Astrocyte of the cerebellum (primary cell): ENCODE measurements at regions not wholly inside any gene's neighbourhood (a gene's known extent, or its start where the extent isn't known, plus 50 kb on each side); places are given as distances from the start of the nearest gene placed in this dataset.

Source experiments
- DNase-seq: peaks from one replicate; pipeline ENCODE4 v3.0.0-alpha.2; 2011; ENCODE audit warnings: low read depth
- H3K4me3 ChIP-seq: 2 replicates; pipeline ENCODE4 v1.5.1; 2011; ENCODE audit warnings: mild to moderate bottlenecking, low read depth, low read length, moderate library complexity
- CTCF ChIP-seq: IDR thresholded peaks from 2 replicates; pipeline ENCODE4 v1.5.1; 2012; ENCODE audit warnings: low read length, low read depth, moderate library complexity, mild to moderate bottlenecking; ENCODE audit errors: missing control alignments
- in situ Hi-C: cut with HindIII; loops from 2 replicates; pipeline ENCODE4 v1.10.0; 2017; ENCODE audit warnings: low sequenced_read_pairs

- H3K4me3 ChIP-seq, result no peak overlapping the region
- no peak for TF ChIP-seq CTCF
- in situ Hi-C loops, result loop anchor here (5.0 kb wide), 3 partner anchors 43 to 138 kb away; no protein-coding TSS in a partner anchor
- no peak for DNase-seq
These were observed 91.1 kb downstream of the IRF8 start for GRCh38 chr16:85989863-85990643.

- DNase-seq, result no peak
- H3K4me3 ChIP-seq, result no peak overlapping the region
- in situ Hi-C loops, result loop anchor here (5.0 kb wide), 3 partner anchors 44 to 139 kb away; no protein-coding TSS in a partner anchor
- no peak for TF ChIP-seq CTCF
These were observed 91.9 kb downstream of the IRF8 start for GRCh38 chr16:85990861-85991301.

GRCh38 chr16:85991425-85991824, 92.5 kb downstream of the IRF8 start:
- TF ChIP-seq CTCF, result no peak
- DNase-seq, result no peak
- in situ Hi-C loops, result loop anchor here (5.0 kb wide), 3 partner anchors 44 to 139 kb away; no protein-coding TSS in a partner anchor
- no peak overlapping the region for H3K4me3 ChIP-seq

- no peak for DNase-seq
- in situ Hi-C loops, result loop anchor here (5.0 kb wide), 3 partner anchors 45 to 140 kb away; no protein-coding TSS in a partner anchor
- TF ChIP-seq CTCF, result no peak
- no peak overlapping the region for H3K4me3 ChIP-seq
These were observed 92.9 kb downstream of the IRF8 start for GRCh38 chr16:85991856-85992255.

- no peak for DNase-seq
- TF ChIP-seq CTCF, result no peak
- no peak overlapping the region for H3K4me3 ChIP-seq
- in situ Hi-C loops, result loop anchor here (5.0 kb wide), 3 partner anchors 45 to 140 kb away; no protein-coding TSS in a partner anchor
These were observed 93.4 kb downstream of the IRF8 start for GRCh38 chr16:85992359-85992758.

- no peak for TF ChIP-seq CTCF
These were observed 93.8 kb downstream of the IRF8 start for GRCh38 chr16:85992779-85993178.

More at GRCh38 chr16:85992779-85993178, 93.8 kb downstream of the IRF8 start:
- no peak overlapping the region for H3K4me3 ChIP-seq
- in situ Hi-C loops, result loop anchor here (5.0 kb wide), 3 partner anchors 45 to 140 kb away; no protein-coding TSS in a partner anchor
- no peak for DNase-seq
